Astrocyte of the spinal cord (primary cell): ENCODE measurements at regions not wholly inside any gene's neighbourhood (a gene's known extent, or its start where the extent isn't known, plus 50 kb on each side); places are given as distances from the start of the nearest gene placed in this dataset.

Source experiments
- DNase-seq: peaks from one replicate; pipeline ENCODE4 v3.0.0; 2011; ENCODE audit warnings: low read depth, low spot score
- H3K4me3 ChIP-seq: 2 replicates; pipeline ENCODE4 v1.5.1; 2011; ENCODE audit warnings: low read depth, mild to moderate bottlenecking, low read length, moderate library complexity
- CTCF ChIP-seq: IDR thresholded peaks from 2 replicates; pipeline ENCODE4 v1.5.1; 2012; ENCODE audit warnings: low read depth, mild to moderate bottlenecking, low read length, inconsistent platforms
- in situ Hi-C: cut with HindIII; loops from 2 replicates; pipeline ENCODE4 v1.10.0; 2017; ENCODE audit warnings: low sequenced_read_pairs

GRCh38 chr7:113373863-113374262, 255.5 kb upstream of the SMIM30 start:
- in situ Hi-C loops: no loop called here
- DNase-seq: no peak
- H3K4me3 ChIP-seq: no peak overlapping the region
- TF ChIP-seq CTCF: no peak

- in situ Hi-C loops: no loop called here
- H3K4me3 ChIP-seq: no peak overlapping the region
- peak; percentile 52 for DNase-seq
- TF ChIP-seq CTCF: no peak
These were observed 253.2 kb upstream of the SMIM30 start for GRCh38 chr7:113371416-113372043.

GRCh38 chr7:113370910-113371309, 252.6 kb upstream of the SMIM30 start:
- H3K4me3 ChIP-seq: no peak overlapping the region
- in situ Hi-C loops: no loop called here
- peak; percentile 3 for DNase-seq
- no peak for TF ChIP-seq CTCF

GRCh38 chr7:113368256-113368655, 249.9 kb upstream of the SMIM30 start:
- H3K4me3 ChIP-seq: no peak overlapping the region
- TF ChIP-seq CTCF: no peak
- in situ Hi-C loops: no loop called here
- DNase-seq: no peak

GRCh38 chr7:113367041-113367586, 248.8 kb upstream of the SMIM30 start:
- DNase-seq: no peak
- H3K4me3 ChIP-seq: no peak overlapping the region
- in situ Hi-C loops: no loop called here
- no peak for TF ChIP-seq CTCF

- in situ Hi-C loops: no loop called here
- TF ChIP-seq CTCF: no peak
- no peak for DNase-seq
- H3K4me3 ChIP-seq: no peak overlapping the region
These were observed 247.8 kb upstream of the SMIM30 start for GRCh38 chr7:113366122-113366521.
